ENCODE measurements at regions not wholly inside any gene's neighbourhood (a gene's known extent, or its start where the extent isn't known, plus 50 kb on each side); places are given as distances from the start of the nearest gene placed in this dataset.
"Not testable (repeated sequence)": the region's sequence is repeated elsewhere in the genome, so short reads cannot be mapped to it uniquely, and the experiment has no call there.

DNA sequence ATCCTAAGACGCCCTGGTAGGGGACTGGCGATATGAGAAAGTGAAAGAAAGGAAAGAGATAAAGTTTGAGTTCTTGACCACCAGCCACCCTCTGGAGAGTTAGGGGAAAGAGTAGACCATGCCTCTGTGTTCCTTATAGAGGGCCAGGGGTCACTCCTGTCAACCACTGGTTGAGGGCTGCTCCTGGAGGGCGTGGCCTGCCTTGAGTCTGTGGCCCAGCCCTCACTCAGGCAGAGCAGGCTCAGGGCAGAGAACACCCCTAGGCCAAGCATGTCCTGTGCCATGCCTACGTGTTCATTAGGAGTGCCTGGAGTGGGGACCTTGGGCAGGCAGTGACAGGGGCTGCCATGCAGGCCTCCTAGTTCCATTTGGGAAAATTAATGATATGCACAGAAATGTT lies 161.1 kb upstream of the EPB41L3 start:
- H3K4me3 ChIP-seq (ENCODE audit: low read depth, low read length), result no peak overlapping the region
- no peaks in the 10 kb centered on the region for H3K27me3 ChIP-seq
- no peaks in the 10 kb centered on the region for H3K4me1 ChIP-seq
- TF ChIP-seq, protein P1, sequence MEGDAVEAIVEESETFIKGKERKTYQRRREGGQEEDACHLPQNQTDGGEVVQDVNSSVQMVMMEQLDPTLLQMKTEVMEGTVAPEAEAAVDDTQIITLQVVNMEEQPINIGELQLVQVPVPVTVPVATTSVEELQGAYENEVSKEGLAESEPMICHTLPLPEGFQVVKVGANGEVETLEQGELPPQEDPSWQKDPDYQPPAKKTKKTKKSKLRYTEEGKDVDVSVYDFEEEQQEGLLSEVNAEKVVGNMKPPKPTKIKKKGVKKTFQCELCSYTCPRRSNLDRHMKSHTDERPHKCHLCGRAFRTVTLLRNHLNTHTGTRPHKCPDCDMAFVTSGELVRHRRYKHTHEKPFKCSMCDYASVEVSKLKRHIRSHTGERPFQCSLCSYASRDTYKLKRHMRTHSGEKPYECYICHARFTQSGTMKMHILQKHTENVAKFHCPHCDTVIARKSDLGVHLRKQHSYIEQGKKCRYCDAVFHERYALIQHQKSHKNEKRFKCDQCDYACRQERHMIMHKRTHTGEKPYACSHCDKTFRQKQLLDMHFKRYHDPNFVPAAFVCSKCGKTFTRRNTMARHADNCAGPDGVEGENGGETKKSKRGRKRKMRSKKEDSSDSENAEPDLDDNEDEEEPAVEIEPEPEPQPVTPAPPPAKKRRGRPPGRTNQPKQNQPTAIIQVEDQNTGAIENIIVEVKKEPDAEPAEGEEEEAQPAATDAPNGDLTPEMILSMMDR (IDR thresholded peaks at IDR 0.05; ENCODE audit: low read depth, low read length), result no peak
- H3K36me3 ChIP-seq, result no peaks in the 10 kb centered on the region
- no peak for DNase-seq
- H3K9me3 ChIP-seq, result no peaks in the 10 kb centered on the region

DNA sequence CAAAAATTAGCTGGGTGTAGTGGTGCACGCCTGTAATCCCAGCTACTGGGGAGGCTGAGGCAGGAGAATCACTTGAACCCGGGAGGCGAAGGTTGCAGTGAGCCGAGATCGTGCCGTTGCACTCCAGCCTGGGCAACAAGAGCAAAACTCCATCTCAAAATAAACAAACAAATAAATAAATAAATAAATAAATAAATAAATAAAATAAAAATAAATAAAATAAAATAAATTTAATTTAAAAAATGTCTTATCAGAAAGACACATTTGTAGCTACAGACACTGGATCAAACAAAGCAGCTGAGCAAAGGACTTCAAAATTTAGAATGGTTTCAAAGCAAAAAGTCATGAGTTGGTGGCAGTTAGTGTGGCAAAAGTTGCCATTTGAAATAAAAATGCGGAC lies 158.2 kb upstream of the EPB41L3 start:
- not testable (repeated sequence) for DNase-seq; H3K9me3 ChIP-seq; H3K27me3 ChIP-seq; H3K4me3 ChIP-seq (ENCODE audit: low read depth, low read length); H3K36me3 ChIP-seq; H3K4me1 ChIP-seq

DNA sequence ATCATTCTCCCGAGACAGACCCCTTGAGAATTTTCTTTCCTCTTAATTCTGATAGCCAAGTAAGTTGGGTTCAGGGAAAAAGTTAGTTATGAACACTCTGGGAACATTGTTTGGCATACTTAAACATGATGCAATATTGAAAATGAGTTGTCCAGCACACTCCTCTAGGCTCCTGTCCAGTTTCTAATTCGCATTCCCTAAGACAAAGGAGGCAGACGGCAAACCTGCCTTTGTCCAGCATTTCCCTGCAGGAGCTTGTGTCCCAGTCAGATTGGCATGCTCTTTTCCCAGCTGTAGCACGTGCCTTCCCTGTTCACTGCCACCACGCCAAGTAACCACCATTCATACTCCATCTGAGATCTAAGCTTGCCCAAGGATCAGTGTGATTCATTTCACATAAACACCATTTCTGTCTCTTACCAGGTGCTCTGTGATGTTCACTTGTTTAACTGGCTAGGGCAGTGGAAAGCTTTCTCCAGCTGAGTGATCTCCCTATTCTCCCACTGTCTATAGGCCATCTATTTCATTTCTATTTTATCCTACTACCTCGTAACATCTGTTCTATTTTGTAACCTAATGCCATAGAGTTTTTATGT lies 150.0 kb upstream of the EPB41L3 start:
- TF ChIP-seq, protein P1 (IDR thresholded peaks at IDR 0.05; ENCODE audit: low read depth, low read length), result no peak
- Histone ChIP-seq H3K36me3 (no peaks in the 10 kb centered on the region), H3K4me3 (ENCODE audit: low read depth, low read length) (no peak overlapping the region), H3K4me1 (no peaks in the 10 kb centered on the region), H3K9me3 (no peaks in the 10 kb centered on the region), H3K27me3 (no peaks in the 10 kb centered on the region)
- no peak for DNase-seq

DNA sequence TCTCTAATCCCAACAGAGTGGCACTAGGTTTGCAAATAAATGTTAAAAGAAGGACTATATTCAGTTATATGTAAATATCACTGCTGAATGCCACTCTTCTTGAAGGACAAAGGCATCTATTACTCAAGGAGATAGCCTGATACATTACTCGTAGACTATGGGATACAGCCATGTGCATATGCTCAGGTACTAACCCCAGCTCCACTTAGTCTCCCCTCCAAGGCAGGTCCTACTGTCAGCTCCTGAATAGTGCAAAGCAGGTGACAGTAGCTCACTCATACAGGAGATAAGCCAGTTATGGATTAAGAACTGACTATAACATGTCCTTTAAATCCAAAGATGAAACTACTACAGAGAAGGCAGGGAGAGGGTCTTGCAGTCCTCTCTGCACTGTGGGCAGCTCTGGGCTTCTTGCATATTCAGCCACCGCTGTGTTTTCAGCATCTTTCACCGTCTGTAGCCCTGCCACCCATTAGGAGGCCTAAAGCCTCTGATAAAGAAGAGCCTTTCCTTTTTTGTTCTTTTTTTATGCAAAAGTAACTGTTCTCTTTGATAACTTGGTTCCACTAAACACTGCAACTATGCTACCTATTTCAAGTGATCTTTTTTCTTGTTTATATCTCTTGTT lies 135.1 kb upstream of the EPB41L3 start:
- DNase-seq, result no peak
- Histone ChIP-seq H3K4me3 (ENCODE audit: low read depth, low read length) (no peak overlapping the region), H3K36me3 (no peaks in the 10 kb centered on the region), H3K27me3 (no peaks in the 10 kb centered on the region), H3K9me3 (no peaks in the 10 kb centered on the region), H3K4me1 (no peaks in the 10 kb centered on the region)
- TF ChIP-seq, protein P1 (IDR thresholded peaks at IDR 0.05; ENCODE audit: low read depth, low read length), result no peak

DNA sequence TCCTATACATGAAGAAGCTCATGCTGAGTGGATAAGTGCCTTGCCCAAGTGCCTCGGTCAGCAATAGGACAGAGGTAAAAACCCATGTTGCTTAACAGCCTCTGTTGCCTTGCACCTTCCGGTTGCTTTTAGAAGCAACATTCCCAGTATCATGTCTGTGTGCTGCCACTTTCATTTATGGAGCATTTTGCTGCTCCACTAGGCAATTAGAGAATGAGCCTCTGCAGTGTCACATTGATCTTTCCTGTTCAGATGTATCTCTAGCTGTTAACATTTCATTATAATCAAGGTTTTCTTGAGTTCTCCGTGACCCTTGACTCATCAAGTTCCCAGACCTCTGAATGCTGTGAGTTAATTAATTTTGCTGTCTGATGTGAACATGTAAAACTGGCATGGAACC lies 134.5 kb upstream of the EPB41L3 start:
- no peaks in the 10 kb centered on the region for H3K9me3 ChIP-seq
- H3K4me1 ChIP-seq, result no peaks in the 10 kb centered on the region
- H3K36me3 ChIP-seq, result no peaks in the 10 kb centered on the region
- H3K4me3 ChIP-seq (ENCODE audit: low read depth, low read length), result no peak overlapping the region
- TF ChIP-seq, protein P1 (IDR thresholded peaks at IDR 0.05; ENCODE audit: low read depth, low read length), result no peak
- no peaks in the 10 kb centered on the region for H3K27me3 ChIP-seq
- no peak for DNase-seq

DNA sequence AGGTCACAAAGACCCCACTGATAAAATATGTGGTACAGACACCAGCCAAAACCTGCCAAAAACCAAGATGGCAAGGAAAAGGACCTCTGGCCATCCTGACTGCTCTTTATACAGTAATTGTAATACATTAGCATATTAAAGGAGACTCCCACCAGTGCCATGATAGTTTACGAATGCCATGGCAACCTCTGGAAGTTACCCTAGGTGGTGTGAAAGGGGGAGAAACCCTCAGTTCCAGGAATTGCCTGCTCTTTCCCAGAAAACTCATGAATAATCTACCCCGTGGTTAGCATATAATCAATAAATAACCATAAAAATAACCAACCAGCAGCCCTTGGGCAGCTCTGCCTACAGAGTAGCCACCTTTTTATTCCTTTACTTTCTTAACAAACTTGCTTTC lies 129.8 kb upstream of the EPB41L3 start:
- H3K9me3 ChIP-seq, result no peaks in the 10 kb centered on the region
- H3K4me3 ChIP-seq (ENCODE audit: low read depth, low read length), result no peak overlapping the region
- H3K27me3 ChIP-seq, result no peaks in the 10 kb centered on the region
- no peaks in the 10 kb centered on the region for H3K36me3 ChIP-seq
- TF ChIP-seq, protein P1 (IDR thresholded peaks at IDR 0.05; ENCODE audit: low read depth, low read length), result no peak
- no peak for DNase-seq
- H3K4me1 ChIP-seq, result no peaks in the 10 kb centered on the region

Measured in BE2C (cell line).